GM12801 (cell line): ENCODE measurements at regions not wholly inside any gene's neighbourhood (a gene's known extent, or its start where the extent isn't known, plus 50 kb on each side); places are given as distances from the start of the nearest gene placed in this dataset.

Experiments
- CTCF ChIP-seq: IDR thresholded peaks from one replicate; pipeline ENCODE4 v1.5.1; 2011; ENCODE audit warnings: control low read depth; ENCODE audit not compliant: insufficient read length; ENCODE audit errors: extremely low read depth

GRCh38 chr1:221998186-221998612 is 256.3 kb upstream of the DUSP10 start:
- TF ChIP-seq CTCF, result no peak

GRCh38 chr1:221994939-221995338 is 253.1 kb upstream of the DUSP10 start:
- no peak for TF ChIP-seq CTCF

DNA sequence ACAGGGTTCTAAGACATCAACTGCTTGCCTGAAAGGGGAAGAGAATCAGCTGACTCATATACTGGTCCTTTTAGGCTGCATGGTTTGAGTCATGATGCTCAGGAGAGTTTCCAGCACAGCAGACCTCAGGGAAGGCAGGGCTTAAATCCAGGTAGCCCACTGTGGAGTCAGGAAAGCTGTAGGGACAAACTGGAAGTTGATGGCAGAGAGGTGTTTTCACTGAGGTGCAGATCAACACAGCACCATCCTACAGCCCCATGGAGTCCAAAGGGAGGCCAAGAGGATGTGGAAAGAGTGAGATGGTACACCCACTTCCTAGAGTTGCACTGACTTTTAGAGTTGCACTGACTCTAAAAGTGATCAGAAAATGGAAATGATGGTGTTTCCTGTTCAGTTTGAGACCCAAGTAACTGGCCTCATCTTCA is 252.4 kb upstream of the DUSP10 start:
- TF ChIP-seq CTCF, result no peak

GRCh38 chr1:221993444-221993948 is 251.6 kb upstream of the DUSP10 start:
- no peak for TF ChIP-seq CTCF

DNA sequence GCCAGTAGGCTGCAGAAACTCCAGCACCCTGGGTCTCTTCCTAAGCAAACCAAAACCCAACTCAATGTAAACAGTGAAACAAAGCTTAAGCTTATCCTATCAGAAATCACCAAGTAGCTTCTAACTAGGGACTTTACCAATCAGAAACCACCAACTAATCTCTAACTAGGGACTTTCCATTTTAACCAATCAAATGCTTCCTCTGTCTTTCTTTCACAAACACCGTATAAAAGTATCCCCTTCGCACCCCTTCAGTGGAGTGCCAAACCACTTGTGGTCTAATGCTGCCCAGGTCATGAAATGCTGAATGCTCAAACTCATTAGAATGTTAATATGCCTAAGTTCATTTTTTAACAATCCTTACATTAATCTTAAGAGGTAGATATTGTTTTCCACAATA is 250.5 kb upstream of the DUSP10 start:
- no peak for TF ChIP-seq CTCF

- no peak for TF ChIP-seq CTCF
Measured at GRCh38 chr1:221991221-221991620, 249.3 kb upstream of the DUSP10 start.

- TF ChIP-seq CTCF, result no peak
Measured at GRCh38 chr1:221989741-221990140, 247.9 kb upstream of the DUSP10 start.

DNA sequence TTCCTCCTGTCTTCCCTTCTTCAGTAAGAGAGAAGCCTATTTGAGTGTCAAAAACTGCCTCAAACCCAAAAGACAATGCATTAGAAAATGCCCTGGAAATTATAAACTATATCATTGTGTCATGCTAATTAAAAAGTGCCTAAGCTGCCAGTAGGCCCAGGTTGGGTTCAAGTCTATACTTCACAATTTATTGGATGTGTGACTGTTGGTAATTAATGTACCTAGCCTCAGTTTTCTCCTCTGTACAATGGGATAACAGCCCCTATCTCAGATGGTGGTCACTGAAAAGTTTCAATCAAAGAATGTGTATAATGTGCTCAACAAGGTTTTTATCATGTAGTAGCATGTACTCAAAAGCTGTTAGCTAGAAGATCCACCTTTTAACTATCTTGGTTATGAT is 246.9 kb upstream of the DUSP10 start:
- TF ChIP-seq CTCF, result no peak
